ENCODE measurements at regions not wholly inside any gene's neighbourhood (a gene's known extent, or its start where the extent isn't known, plus 50 kb on each side); places are given as distances from the start of the nearest gene placed in this dataset.

DNA sequence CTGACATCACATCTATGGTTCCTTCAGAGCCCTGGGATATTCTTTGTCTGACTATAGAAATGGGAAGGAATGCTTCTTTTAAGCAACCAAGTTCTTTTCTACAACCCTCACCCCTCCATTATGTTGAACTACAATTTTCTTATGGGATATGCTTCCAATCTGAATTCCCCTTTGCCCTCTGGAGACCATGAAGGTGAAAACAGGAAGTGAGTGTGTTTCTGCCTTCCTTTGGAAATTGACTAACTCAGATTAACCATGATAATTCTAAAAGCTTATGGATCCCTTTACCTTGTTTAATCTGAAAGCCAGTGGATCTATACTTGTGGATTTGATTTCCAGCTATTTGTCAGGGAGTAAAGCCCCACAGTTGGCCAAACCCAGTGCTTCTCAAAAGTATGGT, 90.8 kb upstream of the SERTM1 start:
- no peak for DNase-seq
- intact Hi-C loops (cut with DNase I; ENCODE audit: low total_unique reads), result no loop called here
- no peak for TF ChIP-seq POLR2AphosphoS5 (IDR thresholded peaks at IDR 0.05)
- TF ChIP-seq POLR2A (IDR thresholded peaks at IDR 0.05), result no peak
- Histone ChIP-seq H3K27ac (no peak overlapping the region), H3K27me3 (peaks cover 0 to 4% (median 0%) of the 10 kb centered on the region in 3 donors), H3K4me1 (no peaks in the 10 kb centered on the region), H3K4me3 (no peak overlapping the region), H3K9me3 (no peaks in the 10 kb centered on the region), H3K36me3 (no peaks in the 10 kb centered on the region)

GRCh38 chr13:36599641-36600040, 74.2 kb upstream of the SERTM1 start:
- no peak overlapping the region for H3K4me3 ChIP-seq

GRCh38 chr13:36601186-36601585, 72.6 kb upstream of the SERTM1 start:
- intact Hi-C loops (cut with DNase I; ENCODE audit: low total_unique reads), result no loop called here
- WGBS, 5 donors, result 67 to 84% (median 75%) methylated on average over 2 of the region's 2 CpGs
- no peak for DNase-seq
- no peak overlapping the region for H3K4me3 ChIP-seq
- H3K36me3 ChIP-seq, result no peaks in the 10 kb centered on the region
- no peaks in the 10 kb centered on the region for H3K9me3 ChIP-seq
- TF ChIP-seq POLR2AphosphoS5 (IDR thresholded peaks at IDR 0.05) (no peak), POLR2A (IDR thresholded peaks at IDR 0.05) (no peak), EP300 (IDR thresholded peaks at IDR 0.05) (no peak), CTCF (IDR thresholded peaks at IDR 0.05) (no peak)
- no peaks in the 10 kb centered on the region for H3K27me3 ChIP-seq
- H3K27ac ChIP-seq, result no peak overlapping the region
- H3K4me1 ChIP-seq, result no peaks in the 10 kb centered on the region

More at GRCh38 chr13:36599641-36600040, 74.2 kb upstream of the SERTM1 start:
- Histone ChIP-seq H3K27ac (no peak overlapping the region), H3K9me3 (no peaks in the 10 kb centered on the region), H3K27me3 (peaks cover 0 to 5% (median 0%) of the 10 kb centered on the region in 3 donors), H3K36me3 (no peaks in the 10 kb centered on the region), H3K4me1 (no peaks in the 10 kb centered on the region)
- WGBS, 5 donors, result 56 to 64% (median 58%) methylated on average over 3 of the region's 3 CpGs
- DNase-seq, result no peak
- intact Hi-C loops (cut with DNase I; ENCODE audit: low total_unique reads), result no loop called here
- TF ChIP-seq CTCF (IDR thresholded peaks at IDR 0.05), result no peak
- TF ChIP-seq EP300 (IDR thresholded peaks at IDR 0.05), result no peak
- no peak for TF ChIP-seq POLR2A (IDR thresholded peaks at IDR 0.05)
- TF ChIP-seq POLR2AphosphoS5 (IDR thresholded peaks at IDR 0.05), result no peak

- 68 to 78% (median 69%) methylated on average over 2 of the region's 2 CpGs for WGBS, 5 donors
- no peaks in the 10 kb centered on the region for H3K27me3 ChIP-seq
- H3K9me3 ChIP-seq, result no peaks in the 10 kb centered on the region
- no peaks in the 10 kb centered on the region for H3K4me1 ChIP-seq
- no peaks in the 10 kb centered on the region for H3K36me3 ChIP-seq
- TF ChIP-seq POLR2AphosphoS5 (IDR thresholded peaks at IDR 0.05), result no peak
- TF ChIP-seq EP300 (IDR thresholded peaks at IDR 0.05), result no peak
- TF ChIP-seq CTCF (IDR thresholded peaks at IDR 0.05), result no peak
- no peak for TF ChIP-seq POLR2A (IDR thresholded peaks at IDR 0.05)
- intact Hi-C loops (cut with DNase I; ENCODE audit: low total_unique reads), result no loop called here
- no peak overlapping the region for H3K4me3 ChIP-seq
- DNase-seq, result no peak
- H3K27ac ChIP-seq, result no peak overlapping the region
Measured at GRCh38 chr13:36606060-36606459, 67.8 kb upstream of the SERTM1 start.

DNA sequence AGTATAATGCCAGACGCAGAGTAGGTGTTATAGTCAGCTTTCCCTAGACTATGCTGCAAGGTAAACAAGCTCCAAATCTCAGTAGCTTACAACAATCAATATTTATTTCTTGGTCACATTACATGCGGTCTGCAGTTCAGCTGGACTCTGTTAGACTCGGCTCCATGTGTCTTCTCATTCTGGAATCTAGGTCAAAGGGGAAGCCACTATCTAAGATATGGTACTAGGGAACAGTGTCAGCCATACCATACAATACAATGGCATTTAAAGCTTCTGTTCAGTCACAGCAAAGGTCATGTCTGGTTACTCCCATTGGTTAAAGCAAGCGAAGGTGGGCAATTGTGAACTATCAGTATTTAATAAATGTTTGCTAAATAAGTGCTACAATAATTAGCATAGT, 65.3 kb upstream of the SERTM1 start:
- Histone ChIP-seq H3K4me3 (no peak overlapping the region), H3K27ac (no peak overlapping the region), H3K27me3 (no peaks in the 10 kb centered on the region), H3K36me3 (no peaks in the 10 kb centered on the region), H3K4me1 (no peaks in the 10 kb centered on the region), H3K9me3 (no peaks in the 10 kb centered on the region)
- TF ChIP-seq POLR2A (IDR thresholded peaks at IDR 0.05), result no peak
- no peak for TF ChIP-seq CTCF (IDR thresholded peaks at IDR 0.05)
- no peak for TF ChIP-seq EP300 (IDR thresholded peaks at IDR 0.05)
- no peak for TF ChIP-seq POLR2AphosphoS5 (IDR thresholded peaks at IDR 0.05)
- 29 to 53% (median 41%) methylated on average over 4 of the region's 4 CpGs for WGBS, 5 donors
- intact Hi-C loops (cut with DNase I; ENCODE audit: low total_unique reads), result no loop called here
- no peak for DNase-seq

All from stomach (tissue), 8 donors.